HS-5 (cell line): ENCODE measurements at regions not wholly inside any gene's neighbourhood (a gene's known extent, or its start where the extent isn't known, plus 50 kb on each side); places are given as distances from the start of the nearest gene placed in this dataset.

Source experiments
- DNase-seq: peaks from one replicate; pipeline ENCODE4 v3.0.0-alpha.2; 2012; ENCODE audit warnings: low read depth

GRCh38 chr10:107915215-107915610 lies 750.7 kb upstream of the SORCS1 start:
- DNase-seq = no peak

GRCh38 chr10:107914450-107915214 lies 750.1 kb upstream of the SORCS1 start:
- no peak for DNase-seq

GRCh38 chr10:107913317-107914294 lies 749.1 kb upstream of the SORCS1 start:
- DNase-seq = no peak

GRCh38 chr10:107901076-107901475 lies 736.6 kb upstream of the SORCS1 start:
- no peak for DNase-seq

- DNase-seq = no peak
These were observed 735.6 kb upstream of the SORCS1 start for GRCh38 chr10:107900131-107900530.

- no peak for DNase-seq
These were observed 735.1 kb upstream of the SORCS1 start for GRCh38 chr10:107899502-107900062.

- DNase-seq = no peak
These were observed 734.6 kb upstream of the SORCS1 start for GRCh38 chr10:107899075-107899474.

GRCh38 chr10:107898392-107898791 lies 733.9 kb upstream of the SORCS1 start:
- no peak for DNase-seq

- no peak for DNase-seq
These were observed 730.0 kb upstream of the SORCS1 start for GRCh38 chr10:107894516-107894915.

GRCh38 chr10:107889105-107889504 lies 724.6 kb upstream of the SORCS1 start:
- no peak for DNase-seq

- DNase-seq = no peak
These were observed 715.7 kb upstream of the SORCS1 start for GRCh38 chr10:107880185-107880584.

- no peak for DNase-seq
These were observed 708.5 kb upstream of the SORCS1 start for GRCh38 chr10:107873007-107873406.

GRCh38 chr10:107865691-107866090 lies 701.2 kb upstream of the SORCS1 start:
- DNase-seq = no peak

GRCh38 chr10:107859065-107859464 lies 694.6 kb upstream of the SORCS1 start:
- DNase-seq = no peak

- no peak for DNase-seq
These were observed 691.5 kb upstream of the SORCS1 start for GRCh38 chr10:107856047-107856315.

GRCh38 chr10:107855301-107856046 lies 691.0 kb upstream of the SORCS1 start:
- DNase-seq = no peak

- DNase-seq = no peak
These were observed 684.3 kb upstream of the SORCS1 start for GRCh38 chr10:107848726-107849360.

- DNase-seq = no peak
These were observed 683.1 kb upstream of the SORCS1 start for GRCh38 chr10:107847620-107848019.

- DNase-seq = no peak
These were observed 670.2 kb upstream of the SORCS1 start for GRCh38 chr10:107834706-107835105.

GRCh38 chr10:107831772-107832171 lies 667.3 kb upstream of the SORCS1 start:
- no peak for DNase-seq

GRCh38 chr10:107829161-107829560 lies 664.7 kb upstream of the SORCS1 start:
- no peak for DNase-seq

- no peak for DNase-seq
These were observed 661.7 kb upstream of the SORCS1 start for GRCh38 chr10:107826171-107826570.
